ENCODE measurements at regions not wholly inside any gene's neighbourhood (a gene's known extent, or its start where the extent isn't known, plus 50 kb on each side); places are given as distances from the start of the nearest gene placed in this dataset.

DNA sequence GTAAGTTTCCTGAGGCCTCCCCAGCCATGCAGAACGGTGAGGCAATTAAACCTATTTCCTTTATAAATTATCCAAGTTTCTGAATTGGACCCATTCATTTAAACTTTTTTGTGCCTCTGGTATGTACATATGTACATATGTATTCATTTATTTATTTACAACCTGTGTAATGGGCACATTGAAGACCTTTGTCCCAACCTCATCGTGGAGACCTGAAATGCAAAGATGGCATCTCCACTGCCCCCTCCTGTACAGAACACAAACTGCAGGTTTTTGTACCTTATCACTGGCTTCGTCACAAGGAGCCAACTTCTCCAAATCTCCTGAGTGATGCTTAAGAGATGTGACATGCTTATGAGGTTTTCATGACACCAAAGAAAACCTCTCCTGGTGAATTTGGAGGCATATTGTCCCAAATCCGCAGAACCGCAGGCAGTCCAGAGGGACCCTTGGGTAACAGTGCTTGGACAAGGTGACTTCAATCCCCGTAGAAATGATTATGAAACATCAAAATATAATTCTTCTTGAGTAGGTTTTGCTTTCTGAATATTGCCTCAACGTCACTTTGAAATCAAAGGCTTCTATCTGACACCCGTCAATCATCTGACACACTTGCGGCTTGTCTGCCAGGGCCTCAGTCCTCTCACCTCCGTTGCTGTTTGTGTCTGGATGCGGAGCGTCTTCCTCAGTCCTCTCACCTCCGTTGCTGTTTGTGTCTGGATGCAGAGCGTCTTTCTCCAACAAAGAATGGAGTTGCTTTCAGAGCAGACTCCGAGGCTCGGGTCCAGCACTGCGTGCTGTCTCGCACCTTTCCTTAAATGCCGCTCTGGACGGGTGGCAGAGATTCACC lies 135.0 kb upstream of the IRX4 start:
- TF ChIP-seq, protein P1, sequence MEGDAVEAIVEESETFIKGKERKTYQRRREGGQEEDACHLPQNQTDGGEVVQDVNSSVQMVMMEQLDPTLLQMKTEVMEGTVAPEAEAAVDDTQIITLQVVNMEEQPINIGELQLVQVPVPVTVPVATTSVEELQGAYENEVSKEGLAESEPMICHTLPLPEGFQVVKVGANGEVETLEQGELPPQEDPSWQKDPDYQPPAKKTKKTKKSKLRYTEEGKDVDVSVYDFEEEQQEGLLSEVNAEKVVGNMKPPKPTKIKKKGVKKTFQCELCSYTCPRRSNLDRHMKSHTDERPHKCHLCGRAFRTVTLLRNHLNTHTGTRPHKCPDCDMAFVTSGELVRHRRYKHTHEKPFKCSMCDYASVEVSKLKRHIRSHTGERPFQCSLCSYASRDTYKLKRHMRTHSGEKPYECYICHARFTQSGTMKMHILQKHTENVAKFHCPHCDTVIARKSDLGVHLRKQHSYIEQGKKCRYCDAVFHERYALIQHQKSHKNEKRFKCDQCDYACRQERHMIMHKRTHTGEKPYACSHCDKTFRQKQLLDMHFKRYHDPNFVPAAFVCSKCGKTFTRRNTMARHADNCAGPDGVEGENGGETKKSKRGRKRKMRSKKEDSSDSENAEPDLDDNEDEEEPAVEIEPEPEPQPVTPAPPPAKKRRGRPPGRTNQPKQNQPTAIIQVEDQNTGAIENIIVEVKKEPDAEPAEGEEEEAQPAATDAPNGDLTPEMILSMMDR (conservative IDR thresholded peaks at IDR 0.05; ENCODE audit: low read depth, low read length), result peak; percentile 57
- TF ChIP-seq EZH2 (IDR thresholded peaks at IDR 0.05; ENCODE audit: low read length, unreplicated experiment), result no peak
- no peak for TF ChIP-seq EZH2phosphoT487 (IDR thresholded peaks at IDR 0.05; ENCODE audit: borderline replicate concordance, low read length)
